Motor neuron (in vitro differentiated cells): ENCODE measurements at regions not wholly inside any gene's neighbourhood (a gene's known extent, or its start where the extent isn't known, plus 50 kb on each side); places are given as distances from the start of the nearest gene placed in this dataset.

ENCODE experiments used
- ATAC-seq, 8 experiments: fragments of 200-7000 bp; cut with Tn5 transposase; replicated peaks in 6 of 8; 2 replicates each; pipeline ENCODE4 v1.8.0; 2021; ENCODE audit warnings: mild to moderate bottlenecking in 8 of 8, moderate library complexity in 8 of 8
- H3K27ac ChIP-seq, 2 donors: fragments of 250-450 bp; sonication (Bioruptor Pico); 2 replicates each; pipeline ENCODE4 v1.9.0; 2021; ENCODE audit warnings: antibody characterized with exemption in 2 of 2, mild to moderate bottlenecking in 2 of 2, moderate library complexity in 1 of 2
- H3K4me1 ChIP-seq, 2 donors: fragments of 250-450 bp; sonication (Bioruptor Pico); replicated peaks in 1 of 2; 2 replicates each; pipeline ENCODE4 v1.6.1; 2021; ENCODE audit warnings: antibody characterized with exemption in 2 of 2, mild to moderate bottlenecking in 2 of 2, moderate library complexity in 1 of 2
- H3K4me3 ChIP-seq, 5 donors: fragments of 250-450 bp; sonication (Bioruptor Pico); 2 replicates each; pipeline ENCODE4 v1.9.0; 2021; ENCODE audit warnings: antibody characterized with exemption in 5 of 5, mild to moderate bottlenecking in 5 of 5, moderate library complexity in 4 of 5
- WGBS, 10 experiments: fragments of 450-650 bp; shearing (Covaris generic); methylation state at CpG; one replicate each; pipeline ENCODE4 v1.0.0; 2022; 5-methylcytosine and 5-hydroxymethylcytosine counted together
- in situ Hi-C, 9 experiments: fragments of 400-800 bp; cut with MboI; loops; one replicate each; pipeline ENCODE4 v1.15.0; 2021; ENCODE audit warnings: low sequenced_read_pairs in 9 of 9, low pct_unique_long_range_greater_than_20kb in 2 of 9; ENCODE audit not compliant: unreplicated experiment in 9 of 9

- in situ Hi-C loops, result loop anchor here in 2 of 9 experiments (25.0 kb wide), 2 partner anchors 126 to 151 kb away; no protein-coding TSS in a partner anchor
- H3K4me1 ChIP-seq, result peaks cover 19 to 22% of the 10 kb centered on the region in 2 donors
- no peak overlapping the region for H3K27ac ChIP-seq
- no peak for ATAC-seq
- WGBS, 10 experiments, result 33 to 100% (median 71%) methylated on average over 1 of the region's 1 CpG; no CpG with 5 or more reads in 5 of the 10 experiments
- no peak overlapping the region for H3K4me3 ChIP-seq
These were observed 172.3 kb downstream of the INO80D start for GRCh38 chr2:205913668-205914067.

- Histone ChIP-seq H3K4me1 (peaks cover 19 to 22% of the 10 kb centered on the region in 2 donors), H3K27ac (no peak overlapping the region), H3K4me3 (no peak overlapping the region)
- in situ Hi-C loops, result loop anchor here in 2 of 9 experiments (25.0 kb wide), 2 partner anchors 124 to 149 kb away; no protein-coding TSS in a partner anchor
- no peak for ATAC-seq
- WGBS, 10 experiments, result 17 to 100% (median 72%) methylated on average over 1 to 2 of the region's 2 CpGs; no CpG with 5 or more reads in 2 of the 10 experiments
These were observed 174.7 kb downstream of the INO80D start for GRCh38 chr2:205911306-205911705.

GRCh38 chr2:205909184-205909572 is 176.8 kb downstream of the INO80D start:
- H3K4me3 ChIP-seq, result no peak overlapping the region
- H3K27ac ChIP-seq, result no peak overlapping the region
- peaks cover 9 to 17% of the 10 kb centered on the region in 2 donors for H3K4me1 ChIP-seq
- in situ Hi-C loops, result loop anchor here in 2 of 9 experiments (25.0 kb wide), 2 partner anchors 122 to 147 kb away; no protein-coding TSS in a partner anchor
- ATAC-seq, result peak in 1 of 8 experiments; percentile 23
- 14 to 100% (median 73%) methylated on average over 1 to 6 of the region's 6 CpGs; no CpG with 5 or more reads in 2 of the 10 experiments for WGBS, 10 experiments

DNA sequence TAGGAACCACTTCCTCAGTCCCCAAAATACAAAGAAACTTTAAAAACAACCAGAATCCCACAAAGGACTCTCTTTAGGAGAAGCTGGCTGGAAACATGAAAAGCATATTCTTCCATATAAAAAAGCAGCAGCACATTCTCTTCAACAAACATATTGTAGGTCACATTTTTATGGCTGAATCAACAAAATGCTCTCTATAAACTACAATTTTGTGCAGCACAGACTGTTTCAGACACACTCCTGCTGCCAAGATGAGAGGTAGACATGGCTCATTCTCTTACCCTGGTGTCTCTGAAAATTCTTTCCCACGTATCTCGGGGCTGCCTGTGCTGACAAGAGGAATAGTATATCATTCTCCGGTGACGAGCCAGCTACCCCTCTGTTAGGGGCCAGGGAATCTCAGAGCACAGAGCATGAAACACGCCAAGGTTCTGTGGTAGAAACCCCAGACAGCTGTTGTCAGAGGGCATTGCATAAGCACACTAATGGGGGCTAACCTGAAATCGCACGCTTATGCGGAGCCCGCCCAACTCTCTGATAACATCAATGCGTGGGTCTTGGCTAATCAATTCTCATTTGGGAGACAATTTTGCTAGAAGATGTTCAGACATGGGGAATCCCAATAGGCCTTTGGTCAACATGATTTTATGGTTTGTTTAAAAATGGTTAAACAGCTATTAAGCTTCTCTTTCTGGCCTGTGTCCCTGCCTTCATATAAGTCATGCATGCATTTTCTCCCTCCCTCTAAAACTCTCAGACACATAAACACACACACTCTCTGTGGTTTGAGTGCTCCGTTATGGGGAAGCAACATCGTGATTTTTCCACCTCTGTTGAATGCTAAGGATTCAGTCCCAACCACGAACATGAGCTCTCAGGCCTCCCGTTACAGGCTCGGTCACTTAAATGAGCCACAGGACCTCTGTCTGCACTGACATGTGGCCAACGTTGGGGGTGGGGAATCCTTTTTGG is 177.5 kb downstream of the INO80D start:
- peak in 1 of 8 experiments; percentile 75 for ATAC-seq
- WGBS, 10 experiments, result 56 to 100% (median 87%) methylated on average over 1 to 14 of the region's 16 CpGs; no CpG with 5 or more reads in 1 of the 10 experiments
- no peak overlapping the region for H3K4me3 ChIP-seq
- in situ Hi-C loops, result loop anchor here in 2 of 9 experiments (25.0 kb wide), 2 partner anchors 121 to 146 kb away; no protein-coding TSS in a partner anchor
- peaks cover 9 to 18% of the 10 kb centered on the region in 2 donors for H3K4me1 ChIP-seq
- H3K27ac ChIP-seq, result no peak overlapping the region

GRCh38 chr2:205906419-205906818 is 179.6 kb downstream of the INO80D start:
- 75 to 100% (median 92%) methylated on average over 1 to 7 of the region's 7 CpGs; no CpG with 5 or more reads in 1 of the 10 experiments for WGBS, 10 experiments
- Histone ChIP-seq H3K27ac (no peak overlapping the region), H3K4me3 (no peak overlapping the region), H3K4me1 (peaks cover 23 to 39% of the 10 kb centered on the region in 2 donors)
- ATAC-seq, result no peak
- in situ Hi-C loops, result loop anchor here in 2 of 9 experiments (25.0 kb wide), 2 partner anchors 119 to 144 kb away; no protein-coding TSS in a partner anchor

DNA sequence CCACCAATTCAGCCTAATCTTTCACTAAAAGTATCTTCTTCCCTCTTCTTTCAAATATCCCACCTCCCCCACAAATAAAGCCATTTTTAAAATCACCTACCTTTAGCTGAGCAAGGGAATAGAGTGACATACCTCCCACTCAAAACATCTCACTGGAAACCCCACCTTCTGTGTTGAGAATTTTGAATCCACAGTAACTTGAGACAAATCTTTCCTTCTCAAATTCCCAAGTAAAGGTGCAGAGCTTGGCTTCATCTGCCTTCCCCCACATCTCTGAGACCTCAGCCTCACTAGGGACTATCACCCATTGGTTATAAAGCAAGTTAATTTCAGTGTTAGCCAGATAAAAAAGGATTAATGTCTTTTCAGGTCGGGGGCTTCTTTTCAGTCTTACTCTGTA is 180.4 kb downstream of the INO80D start:
- in situ Hi-C loops, result loop anchor here in 2 of 9 experiments (25.0 kb wide), 2 partner anchors 118 to 143 kb away; no protein-coding TSS in a partner anchor
- ATAC-seq, result no peak
- no peak overlapping the region for H3K4me3 ChIP-seq
- WGBS, 10 experiments, result 0 to 86% (median 75%) methylated on average over 1 of the region's 1 CpG; no CpG with 5 or more reads in 7 of the 10 experiments
- H3K27ac ChIP-seq, result no peak overlapping the region
- peaks cover 30 to 47% of the 10 kb centered on the region in 2 donors for H3K4me1 ChIP-seq

- ATAC-seq, result no peak
- in situ Hi-C loops, result loop anchor here in 2 of 9 experiments (25.0 kb wide), 2 partner anchors 118 to 143 kb away; no protein-coding TSS in a partner anchor
- H3K4me3 ChIP-seq, result no peak overlapping the region
- WGBS, 10 experiments, result 0 to 100% (median 56%) methylated on average over 1 to 2 of the region's 2 CpGs; no CpG with 5 or more reads in 5 of the 10 experiments
- peaks cover 31 to 48% of the 10 kb centered on the region in 2 donors for H3K4me1 ChIP-seq
- no peak overlapping the region for H3K27ac ChIP-seq
These were observed 181.1 kb downstream of the INO80D start for GRCh38 chr2:205904873-205905272.

GRCh38 chr2:205903549-205904129 is 182.3 kb downstream of the INO80D start:
- no peak overlapping the region for H3K4me3 ChIP-seq
- H3K27ac ChIP-seq, result peak overlapping the region in 1 of 2 donors; percentile 57
- peak in 3 of 8 experiments; percentile 78 to 94 (median 82) for ATAC-seq
- in situ Hi-C loops, result loop anchor here in 2 of 9 experiments (25.0 kb wide), 2 partner anchors 116 to 141 kb away; no protein-coding TSS in a partner anchor
- H3K4me1 ChIP-seq, result peaks cover 25 to 36% of the 10 kb centered on the region in 2 donors
- WGBS, 10 experiments, result 0 to 100% (median 75%) methylated on average over 1 to 4 of the region's 10 CpGs; no CpG with 5 or more reads in 2 of the 10 experiments

- in situ Hi-C loops, result loop anchor here in 2 of 9 experiments (25.0 kb wide), 2 partner anchors 116 to 141 kb away; no protein-coding TSS in a partner anchor
- H3K27ac ChIP-seq, result peak overlapping the region; percentile 57 to 67
- 47 to 75% (median 55%) methylated on average over 2 to 5 of the region's 5 CpGs; no CpG with 5 or more reads in 5 of the 10 experiments for WGBS, 10 experiments
- peak overlapping the region in 1 of 5 donors; percentile 1 for H3K4me3 ChIP-seq
- peaks cover 25 to 36% of the 10 kb centered on the region in 2 donors for H3K4me1 ChIP-seq
- ATAC-seq, result no peak
These were observed 183.1 kb downstream of the INO80D start for GRCh38 chr2:205902900-205903237.

DNA sequence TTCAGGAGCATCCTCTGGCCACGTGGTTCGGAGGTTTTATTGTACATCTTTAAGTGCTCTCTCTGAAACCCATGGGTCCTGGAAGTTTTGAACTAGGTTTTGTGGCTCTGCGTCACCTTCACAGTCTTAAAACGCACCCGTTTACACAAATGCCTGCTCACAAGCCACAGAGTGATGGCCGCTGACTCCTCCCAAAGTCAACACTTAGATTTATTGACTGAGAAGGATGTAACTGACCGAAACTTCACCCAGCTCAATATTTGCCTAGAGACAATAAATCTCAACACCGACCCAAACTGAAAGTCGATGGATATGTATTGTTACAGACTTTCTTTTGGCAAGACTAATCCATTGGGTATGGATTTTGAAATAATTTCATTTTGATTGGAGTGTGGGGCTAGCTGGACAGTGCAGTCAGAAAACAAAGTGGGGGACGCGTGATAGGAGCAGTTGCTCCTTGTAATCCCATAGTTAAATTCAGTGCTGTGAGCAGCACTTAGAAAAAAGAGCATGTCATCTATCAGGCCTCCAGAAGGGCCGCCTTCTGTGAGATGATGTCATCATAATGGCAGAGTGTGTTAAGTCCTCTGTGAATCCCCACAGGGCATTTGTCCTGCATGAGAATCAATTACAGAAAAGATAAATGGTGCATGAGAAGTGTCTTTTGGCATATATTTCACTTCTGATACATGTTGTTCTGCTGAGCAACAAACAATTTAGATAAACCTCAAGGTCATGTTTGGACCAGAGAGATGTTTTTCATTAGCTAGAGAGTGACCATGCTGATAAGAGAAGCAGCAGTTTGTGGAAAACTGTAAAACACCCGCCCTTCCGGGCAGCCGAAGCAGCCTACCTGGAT is 183.7 kb downstream of the INO80D start:
- Histone ChIP-seq H3K4me1 (peaks cover 25 to 36% of the 10 kb centered on the region in 2 donors), H3K27ac (peak overlapping the region; percentile 57 to 67), H3K4me3 (peak overlapping the region in 1 of 5 donors; percentile 20)
- 20 to 93% (median 52%) methylated on average over 1 to 14 of the region's 15 CpGs for WGBS, 10 experiments
- in situ Hi-C loops, result loop anchor here in 2 of 9 experiments (25.0 kb wide), 2 partner anchors 115 to 140 kb away; no protein-coding TSS in a partner anchor
- peak in 7 of 8 experiments; percentile 81 to 97 (median 95) for ATAC-seq

GRCh38 chr2:205901491-205901890 is 184.5 kb downstream of the INO80D start:
- 44 to 87% (median 78%) methylated on average over 2 to 3 of the region's 4 CpGs; no CpG with 5 or more reads in 5 of the 10 experiments for WGBS, 10 experiments
- in situ Hi-C loops, result loop anchor here in 2 of 9 experiments (25.0 kb wide), 2 partner anchors 114 to 139 kb away; no protein-coding TSS in a partner anchor
- H3K27ac ChIP-seq, result peak overlapping the region; percentile 18 to 57
- peak in 5 of 8 experiments; percentile 8 to 47 (median 18) for ATAC-seq
- H3K4me1 ChIP-seq, result peaks cover 28 to 38% of the 10 kb centered on the region in 2 donors
- no peak overlapping the region for H3K4me3 ChIP-seq
